Gastroesophageal sphincter (tissue), 4 donors: ENCODE measurements at regions not wholly inside any gene's neighbourhood (a gene's known extent, or its start where the extent isn't known, plus 50 kb on each side); places are given as distances from the start of the nearest gene placed in this dataset.

ENCODE experiments used
- ATAC-seq: fragments of 150-250 bp; one replicate; pipeline ENCODE4 v1.9.1; 2016; ENCODE audit warnings: mild to moderate bottlenecking, moderate library complexity
- H3K27ac ChIP-seq, 4 donors: fragments of 200-600 bp; sonication (generic) in 3 of 4; 1 replicate in 3 of 4; 2 replicates in 1 of 4; pipeline ENCODE4 v1.5.1; 2016 to 2019
- H3K27me3 ChIP-seq: fragments of 200-600 bp; sonication (generic); one replicate; pipeline ENCODE4 v1.5.1; 2019
- H3K36me3 ChIP-seq, 2 donors: fragments of 200-600 bp; sonication (generic); one replicate each; pipeline ENCODE4 v1.5.1; 2019; ENCODE audit warnings: control low read depth in 1 of 2
- H3K4me1 ChIP-seq, 3 donors: fragments of 200-600 bp; sonication (generic); 1 replicate in 2 of 3; 2 replicates in 1 of 3; pipeline ENCODE4 v1.5.1; 2016 to 2019; ENCODE audit warnings: control low read depth in 2 of 3
- H3K4me3 ChIP-seq, 2 donors: fragments of 200-600 bp; sonication (generic); one replicate each; pipeline ENCODE4 v1.5.1; 2019; ENCODE audit warnings: mild to moderate bottlenecking in 1 of 2, moderate library complexity in 1 of 2
- H3K9me3 ChIP-seq, 3 donors: fragments of 200-600 bp; sonication (generic); one replicate each; pipeline ENCODE4 v1.5.1; 2017 to 2019; ENCODE audit warnings: control low read depth in 2 of 3
- EP300 ChIP-seq: sonication (generic); formaldehyde crosslinking; IDR thresholded peaks from one replicate; pipeline ENCODE4 v1.6.1; 2017; ENCODE audit warnings: antibody characterized with exemption, mild to moderate bottlenecking
- POLR2A ChIP-seq, 2 donors: fragments of 450-650 bp; IDR thresholded peaks; one replicate each; pipeline ENCODE4 v1.6.1; 2017; ENCODE audit warnings: antibody characterized with exemption in 2 of 2, mild to moderate bottlenecking in 2 of 2, moderate library complexity in 1 of 2
- POLR2AphosphoS5 ChIP-seq: sonication (generic); formaldehyde crosslinking; IDR thresholded peaks from one replicate; pipeline ENCODE4 v1.6.1; 2017; ENCODE audit warnings: antibody characterized with exemption
- WGBS, 2 donors: methylation state at CpG; one replicate each; pipeline ENCODE4 v1.1.5; 2018; ENCODE audit warnings: low coverage in 1 of 2; 5-methylcytosine and 5-hydroxymethylcytosine counted together
- TF ChIP-seq, protein P1 (sequence below), 4 experiments: fragments of 200-600 bp in 2 of 4; fragments of 450-650 bp in 2 of 4; sonication (generic) in 1 of 4; IDR thresholded peaks; one replicate each; pipeline ENCODE4 v1.5.1; 2017 to 2019; ENCODE audit warnings: antibody characterized with exemption in 4 of 4, mild to moderate bottlenecking in 2 of 4, moderate library complexity in 2 of 4

GRCh38 chr14:38135106-38135867 lies 72.4 kb upstream of the SSTR1 start:
- Histone ChIP-seq H3K27me3 (no peaks in the 10 kb centered on the region), H3K27ac (no peak overlapping the region), H3K36me3 (no peaks in the 10 kb centered on the region), H3K9me3 (no peaks in the 10 kb centered on the region), H3K4me3 (no peak overlapping the region), H3K4me1 (no peaks in the 10 kb centered on the region)
- TF ChIP-seq, protein P1, sequence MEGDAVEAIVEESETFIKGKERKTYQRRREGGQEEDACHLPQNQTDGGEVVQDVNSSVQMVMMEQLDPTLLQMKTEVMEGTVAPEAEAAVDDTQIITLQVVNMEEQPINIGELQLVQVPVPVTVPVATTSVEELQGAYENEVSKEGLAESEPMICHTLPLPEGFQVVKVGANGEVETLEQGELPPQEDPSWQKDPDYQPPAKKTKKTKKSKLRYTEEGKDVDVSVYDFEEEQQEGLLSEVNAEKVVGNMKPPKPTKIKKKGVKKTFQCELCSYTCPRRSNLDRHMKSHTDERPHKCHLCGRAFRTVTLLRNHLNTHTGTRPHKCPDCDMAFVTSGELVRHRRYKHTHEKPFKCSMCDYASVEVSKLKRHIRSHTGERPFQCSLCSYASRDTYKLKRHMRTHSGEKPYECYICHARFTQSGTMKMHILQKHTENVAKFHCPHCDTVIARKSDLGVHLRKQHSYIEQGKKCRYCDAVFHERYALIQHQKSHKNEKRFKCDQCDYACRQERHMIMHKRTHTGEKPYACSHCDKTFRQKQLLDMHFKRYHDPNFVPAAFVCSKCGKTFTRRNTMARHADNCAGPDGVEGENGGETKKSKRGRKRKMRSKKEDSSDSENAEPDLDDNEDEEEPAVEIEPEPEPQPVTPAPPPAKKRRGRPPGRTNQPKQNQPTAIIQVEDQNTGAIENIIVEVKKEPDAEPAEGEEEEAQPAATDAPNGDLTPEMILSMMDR (IDR thresholded peaks at IDR 0.05): no peak
- no peak for TF ChIP-seq POLR2A (IDR thresholded peaks at IDR 0.05)
- TF ChIP-seq EP300: no peak
- no peak for TF ChIP-seq POLR2AphosphoS5
- ATAC-seq: no peak
- WGBS, 2 donors: 65 to 77% methylated on average over 5 of the region's 5 CpGs

GRCh38 chr14:38137005-38137404 lies 70.7 kb upstream of the SSTR1 start:
- Histone ChIP-seq H3K9me3 (no peaks in the 10 kb centered on the region), H3K4me3 (no peak overlapping the region), H3K4me1 (no peaks in the 10 kb centered on the region), H3K27me3 (no peaks in the 10 kb centered on the region), H3K36me3 (no peaks in the 10 kb centered on the region), H3K27ac (no peak overlapping the region)
- no peak for ATAC-seq
- 61 to 78% methylated on average over 1 of the region's 1 CpG for WGBS, 2 donors
- TF ChIP-seq POLR2A (IDR thresholded peaks at IDR 0.05): no peak
- TF ChIP-seq EP300: no peak
- TF ChIP-seq POLR2AphosphoS5: no peak
- TF ChIP-seq, protein P1 (IDR thresholded peaks at IDR 0.05): no peak

DNA sequence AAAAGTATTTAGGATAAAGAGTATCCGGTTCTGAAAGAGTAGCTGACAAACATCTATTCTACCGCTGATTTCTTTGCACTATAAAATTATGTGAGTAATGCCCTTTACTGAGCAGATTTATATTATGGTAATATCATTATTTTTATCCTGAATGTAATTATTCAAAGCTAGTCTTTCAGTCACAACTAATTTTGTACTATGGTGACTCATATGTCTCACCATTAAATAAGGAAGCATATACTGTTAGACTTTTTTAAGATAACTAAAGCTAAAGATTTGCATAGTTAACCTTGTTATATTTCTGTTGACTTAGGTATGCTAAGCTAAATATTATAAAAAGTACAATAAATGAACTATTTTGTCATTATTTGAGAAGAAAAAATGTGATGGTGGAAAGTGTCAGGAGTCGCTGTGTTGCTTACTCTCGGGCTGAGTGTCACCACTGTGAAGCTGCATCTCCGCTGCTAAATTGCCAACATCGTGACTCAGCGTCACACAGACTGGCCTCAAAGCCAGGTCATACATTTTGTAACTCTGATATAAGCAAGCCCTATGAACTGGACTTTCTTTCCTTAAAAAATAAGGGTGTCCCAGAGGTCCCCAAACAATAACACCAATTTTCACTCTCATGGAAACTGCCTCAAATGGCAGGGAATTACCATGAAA lies 69.1 kb upstream of the SSTR1 start:
- ATAC-seq: no peak
- Histone ChIP-seq H3K4me1 (no peaks in the 10 kb centered on the region), H3K36me3 (no peaks in the 10 kb centered on the region), H3K9me3 (no peaks in the 10 kb centered on the region), H3K27me3 (no peaks in the 10 kb centered on the region), H3K4me3 (no peak overlapping the region), H3K27ac (no peak overlapping the region)
- TF ChIP-seq, protein P1 (IDR thresholded peaks at IDR 0.05): no peak
- TF ChIP-seq POLR2A (IDR thresholded peaks at IDR 0.05) (no peak), EP300 (no peak), POLR2AphosphoS5 (no peak)
- WGBS, 2 donors: 85 to 89% methylated on average over 7 of the region's 7 CpGs

- H3K9me3 ChIP-seq: no peaks in the 10 kb centered on the region
- WGBS, 2 donors: 71 to 77% methylated on average over 2 of the region's 2 CpGs
Measured at GRCh38 chr14:38139926-38140325, 67.8 kb upstream of the SSTR1 start.

More at GRCh38 chr14:38139926-38140325, 67.8 kb upstream of the SSTR1 start:
- H3K4me3 ChIP-seq: no peak overlapping the region
- no peaks in the 10 kb centered on the region for H3K36me3 ChIP-seq
- ATAC-seq: no peak
- H3K4me1 ChIP-seq: no peaks in the 10 kb centered on the region
- TF ChIP-seq, protein P1 (IDR thresholded peaks at IDR 0.05): no peak
- TF ChIP-seq POLR2AphosphoS5 (no peak), POLR2A (IDR thresholded peaks at IDR 0.05) (no peak), EP300 (no peak)
- H3K27me3 ChIP-seq: no peaks in the 10 kb centered on the region
- H3K27ac ChIP-seq: no peak overlapping the region
